CD4-positive, alpha-beta T cell (primary cell): ENCODE measurements at regions not wholly inside any gene's neighbourhood (a gene's known extent, or its start where the extent isn't known, plus 50 kb on each side); places are given as distances from the start of the nearest gene placed in this dataset.

Source experiments
- ATAC-seq: fragments of 200-7000 bp; cut with Tn5 transposase; one replicate; pipeline ENCODE4 v1.10.0; 2022; ENCODE audit warnings: mild to moderate bottlenecking; ENCODE audit not compliant: poor library complexity
- CTCF ChIA-PET: fragments of 350-600 bp; sonication (Branson Sonifier 250); formaldehyde crosslinking; loops from one replicate; lab custom pipeline; 2021; ENCODE audit warnings: antibody characterized with exemption, inconsistent platforms; lab: Charles Lee
- POLR2A ChIA-PET: fragments of 350-600 bp; sonication (Branson Sonifier 250); formaldehyde crosslinking; loops from one replicate; lab custom pipeline; 2021; ENCODE audit warnings: antibody characterized with exemption, inconsistent platforms; lab: Charles Lee
- DNase-seq, 14 experiments: peaks; one replicate each; pipeline ENCODE4 v3.0.0-alpha.2; 2013 to 2020; ENCODE audit warnings: mixed read lengths in 2 of 14
- H3K27ac ChIP-seq, 2 donors: one replicate each; pipeline versions ENCODE4 v1.5.1 to v1.7.0; 2013; ENCODE audit warnings: low read length in 2 of 2, low read depth in 1 of 2, mild to moderate bottlenecking in 1 of 2
- H3K27me3 ChIP-seq, 2 experiments: 1 replicate in 1 of 2; 2 replicates in 1 of 2; pipeline versions ENCODE4 v1.6.1 to v1.7.0; 2013; ENCODE audit warnings: low read length in 2 of 2, control low read depth in 1 of 2, mild to moderate bottlenecking in 1 of 2, moderate library complexity in 1 of 2; ENCODE audit not compliant: insufficient read depth in 2 of 2, control insufficient read depth in 1 of 2
- H3K36me3 ChIP-seq: one replicate; pipeline ENCODE4 v1.6.1; 2013; ENCODE audit warnings: low read length, control low read depth; ENCODE audit not compliant: insufficient read depth
- H3K4me1 ChIP-seq: one replicate; pipeline ENCODE4 v1.6.1; 2013; ENCODE audit warnings: low read length, control low read depth; ENCODE audit not compliant: insufficient read depth
- H3K4me3 ChIP-seq: one replicate; pipeline ENCODE4 v1.5.1; 2013; ENCODE audit warnings: mild to moderate bottlenecking, low read length, moderate library complexity
- H3K9me3 ChIP-seq, 2 experiments: 1 replicate in 1 of 2; 2 replicates in 1 of 2; pipeline versions ENCODE4 v1.6.1 to v1.7.0; 2013; ENCODE audit warnings: low read length in 2 of 2, mild to moderate bottlenecking in 2 of 2, control low read depth in 1 of 2, moderate library complexity in 1 of 2; ENCODE audit not compliant: control insufficient read depth in 1 of 2, insufficient read depth in 1 of 2
- H3K27ac Mint-ChIP-seq: one replicate; pipeline ENCODE4 v1.8.0; 2020; ENCODE audit warnings: mixed read lengths
- H3K27me3 Mint-ChIP-seq: one replicate; pipeline ENCODE4 v1.8.0; 2021; ENCODE audit warnings: mixed read lengths
- H3K36me3 Mint-ChIP-seq: one replicate; pipeline ENCODE4 v1.8.0; 2021; ENCODE audit warnings: low read depth, mixed read lengths
- H3K4me1 Mint-ChIP-seq: one replicate; pipeline ENCODE4 v1.8.0; 2021; ENCODE audit warnings: low read depth, mixed read lengths
- H3K4me3 Mint-ChIP-seq: one replicate; pipeline ENCODE4 v1.8.0; 2020; ENCODE audit warnings: mild to moderate bottlenecking, mixed read lengths
- H3K9me3 Mint-ChIP-seq: one replicate; pipeline ENCODE4 v1.8.0; 2020; ENCODE audit warnings: mixed read lengths
- CTCF ChIP-seq: fragments of 200-600 bp; IDR thresholded peaks from one replicate; pipeline ENCODE4 v1.8.0; 2022; ENCODE audit warnings: antibody characterized with exemption, mild to moderate bottlenecking
- intact Hi-C, 2 experiments: fragments of 100-400 bp; cut with DNase I in 1 of 2; cut with micrococcal nuclease in 1 of 2; formaldehyde crosslinking; loops; one replicate each; pipeline versions ENCODE4 v1.15.1 to v1.9.0; 2023 to 2025; cut with DNase I, micrococcal nuclease

- DNase-seq = no peak
- ATAC-seq = no peak
- Histone ChIP-seq H3K4me1 (no peaks in the 10 kb centered on the region), H3K36me3 (no peaks in the 10 kb centered on the region), H3K27me3 (no peaks in the 10 kb centered on the region), H3K9me3 (peaks cover 0 to 19% of the 10 kb centered on the region in 2 experiments), H3K4me3 (no peak overlapping the region), H3K27ac (no peak overlapping the region)
- CTCF ChIA-PET = no interaction called here
- H3K4me3 Mint-ChIP-seq = no peak overlapping the region
- H3K27me3 Mint-ChIP-seq = no peaks in the 10 kb centered on the region
- intact Hi-C loops = no loop called here
- H3K9me3 Mint-ChIP-seq = peaks cover 9% of the 10 kb centered on the region
- no peak overlapping the region for H3K27ac Mint-ChIP-seq
- no peak for TF ChIP-seq CTCF
- no peaks in the 10 kb centered on the region for H3K4me1 Mint-ChIP-seq
- no peaks in the 10 kb centered on the region for H3K36me3 Mint-ChIP-seq
- POLR2A ChIA-PET = no interaction called here
Observed at GRCh38 chr5:17356551-17356950, 139.1 kb downstream of the BASP1 start.

GRCh38 chr5:17357504-17357903 lies 140.1 kb downstream of the BASP1 start:
- Histone ChIP-seq H3K4me1 (no peaks in the 10 kb centered on the region), H3K27me3 (no peaks in the 10 kb centered on the region), H3K9me3 (peaks cover 0 to 19% of the 10 kb centered on the region in 2 experiments), H3K4me3 (no peak overlapping the region), H3K27ac (no peak overlapping the region), H3K36me3 (no peaks in the 10 kb centered on the region)
- DNase-seq (no peak), ATAC-seq (no peak)
- ChIA-PET CTCF (no interaction called here), POLR2A (no interaction called here)
- Mint-ChIP-seq H3K27me3 (no peaks in the 10 kb centered on the region), H3K4me3 (no peak overlapping the region), H3K36me3 (no peaks in the 10 kb centered on the region), H3K9me3 (peaks cover 8% of the 10 kb centered on the region), H3K27ac (no peak overlapping the region), H3K4me1 (no peaks in the 10 kb centered on the region)
- intact Hi-C loops = no loop called here
- no peak for TF ChIP-seq CTCF

DNA sequence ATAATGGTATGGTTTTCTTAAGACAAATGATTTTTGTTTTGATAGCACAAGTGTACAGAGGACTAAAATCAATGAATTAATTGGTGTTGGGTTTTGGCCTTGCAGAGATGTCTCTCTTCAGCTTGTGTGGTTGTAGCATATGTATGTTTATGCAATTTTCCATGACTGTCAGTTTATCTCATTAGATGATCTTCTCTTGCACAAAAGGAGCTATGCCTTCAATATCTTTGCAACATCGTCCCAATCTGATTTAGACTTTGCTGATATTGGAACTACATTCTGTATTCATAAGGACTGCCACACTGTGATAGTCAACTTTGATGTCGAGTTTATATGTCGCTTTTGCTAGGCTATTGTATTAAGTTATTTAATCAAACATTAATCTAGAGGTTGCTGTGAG lies 140.0 kb upstream of the TAF11L2 start:
- Histone ChIP-seq H3K4me1 (no peaks in the 10 kb centered on the region), H3K27ac (no peak overlapping the region), H3K4me3 (no peak overlapping the region), H3K27me3 (no peaks in the 10 kb centered on the region), H3K36me3 (no peaks in the 10 kb centered on the region), H3K9me3 (peaks cover 0 to 14% of the 10 kb centered on the region in 2 experiments)
- Mint-ChIP-seq H3K4me1 (no peaks in the 10 kb centered on the region), H3K27me3 (no peaks in the 10 kb centered on the region), H3K27ac (no peak overlapping the region), H3K36me3 (no peaks in the 10 kb centered on the region), H3K9me3 (peaks cover 7% of the 10 kb centered on the region), H3K4me3 (no peak overlapping the region)
- POLR2A ChIA-PET = no interaction called here
- DNase-seq (no peak), ATAC-seq (no peak)
- TF ChIP-seq CTCF = no peak
- CTCF ChIA-PET = no interaction called here
- intact Hi-C loops = no loop called here
